Liver (tissue), 8 donors: ENCODE measurements at regions not wholly inside any gene's neighbourhood (a gene's known extent, or its start where the extent isn't known, plus 50 kb on each side); places are given as distances from the start of the nearest gene placed in this dataset.

ENCODE experiments used
- DNase-seq: peaks from one replicate; pipeline ENCODE4 v3.0.0-alpha.2; 2017; ENCODE audit warnings: low spot score
- H3K27ac ChIP-seq, 2 donors: one replicate each; pipeline ENCODE4 v1.7.0; 2013; ENCODE audit warnings: inconsistent platforms in 2 of 2, low read length in 2 of 2, control low read depth in 1 of 2, low read depth in 1 of 2, mild to moderate bottlenecking in 1 of 2
- H3K27me3 ChIP-seq, 4 donors: one replicate each; pipeline versions ENCODE4 v1.6.1 to v1.7.0; 2013; ENCODE audit warnings: low read length in 3 of 4, inconsistent platforms in 1 of 4, mild to moderate bottlenecking in 1 of 4, moderate library complexity in 1 of 4; ENCODE audit not compliant: control insufficient read depth in 4 of 4, insufficient read depth in 4 of 4
- H3K36me3 ChIP-seq, 4 donors: one replicate each; pipeline versions ENCODE4 v1.6.1 to v1.7.0; 2013; ENCODE audit warnings: low read length in 3 of 4, mild to moderate bottlenecking in 3 of 4, low read depth in 1 of 4, moderate library complexity in 1 of 4; ENCODE audit not compliant: control insufficient read depth in 4 of 4, insufficient read depth in 3 of 4
- H3K4me1 ChIP-seq, 4 donors: one replicate each; pipeline versions ENCODE4 v1.6.1 to v1.7.0; 2013; ENCODE audit warnings: low read length in 3 of 4, mild to moderate bottlenecking in 3 of 4, moderate library complexity in 1 of 4; ENCODE audit not compliant: control insufficient read depth in 4 of 4, insufficient read depth in 4 of 4
- H3K4me3 ChIP-seq, 3 donors: one replicate each; pipeline versions ENCODE4 v1.6.1 to v1.7.0; 2013; ENCODE audit warnings: low read length in 3 of 3, control low read depth in 1 of 3, low read depth in 1 of 3, mild to moderate bottlenecking in 1 of 3
- H3K9ac ChIP-seq, 2 donors: one replicate each; pipeline ENCODE4 v1.7.0; 2013; ENCODE audit warnings: low read length in 2 of 2, mild to moderate bottlenecking in 2 of 2, moderate library complexity in 2 of 2, control low read depth in 1 of 2, low read depth in 1 of 2
- H3K9me3 ChIP-seq, 4 donors: one replicate each; pipeline versions ENCODE4 v1.6.1 to v1.7.0; 2013; ENCODE audit warnings: low read length in 3 of 4; ENCODE audit not compliant: control insufficient read depth in 4 of 4
- EGR1 ChIP-seq, 2 donors: IDR thresholded peaks; 2 replicates each; pipeline ENCODE4 v1.6.1; 2016 to 2018; ENCODE audit warnings: antibody characterized with exemption in 2 of 2, low read depth in 2 of 2
- FOXA1 ChIP-seq: IDR thresholded peaks from 2 replicates; pipeline ENCODE4 v1.6.1; 2016; ENCODE audit warnings: antibody characterized with exemption
- FOXA2 ChIP-seq: IDR thresholded peaks from 2 replicates; pipeline ENCODE4 v1.6.1; 2016; ENCODE audit warnings: antibody characterized with exemption
- GABPA ChIP-seq, 2 donors: IDR thresholded peaks in 1 of 2; conservative IDR thresholded peaks in 1 of 2; 2 replicates each; pipeline ENCODE4 v1.6.1; 2016; ENCODE audit warnings: antibody characterized with exemption in 2 of 2, mild to moderate bottlenecking in 1 of 2, moderate library complexity in 1 of 2
- HNF4A ChIP-seq, 2 donors: conservative IDR thresholded peaks; 2 replicates each; pipeline ENCODE4 v1.6.1; 2016; ENCODE audit warnings: antibody characterized with exemption in 2 of 2, mild to moderate bottlenecking in 2 of 2
- HNF4G ChIP-seq: IDR thresholded peaks from 2 replicates; pipeline ENCODE4 v1.6.1; 2016; ENCODE audit warnings: antibody characterized with exemption
- JUND ChIP-seq, 2 donors: IDR thresholded peaks; 2 replicates each; pipeline ENCODE4 v1.6.1; 2016; ENCODE audit warnings: antibody characterized with exemption in 2 of 2
- NR2F2 ChIP-seq: IDR thresholded peaks from 2 replicates; pipeline ENCODE4 v1.6.1; 2016; ENCODE audit warnings: antibody characterized with exemption
- RAD21 ChIP-seq, 2 donors: IDR thresholded peaks; 2 replicates each; pipeline ENCODE4 v1.6.1; 2016; ENCODE audit warnings: antibody characterized with exemption in 2 of 2, mild to moderate bottlenecking in 2 of 2
- RXRA ChIP-seq, 2 donors: IDR thresholded peaks; 2 replicates each; pipeline ENCODE4 v1.6.1; 2017 to 2018; ENCODE audit warnings: antibody characterized with exemption in 2 of 2, mild to moderate bottlenecking in 1 of 2
- SP1 ChIP-seq: IDR thresholded peaks from 2 replicates; pipeline ENCODE4 v1.6.1; 2018; ENCODE audit warnings: antibody characterized with exemption, mild to moderate bottlenecking
- TAF1 ChIP-seq: conservative IDR thresholded peaks from 2 replicates; pipeline ENCODE4 v1.6.1; 2016; ENCODE audit warnings: antibody characterized with exemption, mild to moderate bottlenecking
- YY1 ChIP-seq: IDR thresholded peaks from 2 replicates; pipeline ENCODE4 v1.6.1; 2016; ENCODE audit warnings: antibody characterized with exemption, mild to moderate bottlenecking
- WGBS: extraction: QIAGEN DNeasy Blood & Tissue Kit; methylation state at CpG from one replicate; pipeline ENCODE4 v1.1.7; 2013; 5-methylcytosine and 5-hydroxymethylcytosine counted together
- TF ChIP-seq, protein P1 (sequence below): fragments of 150-350 bp; IDR thresholded peaks from 2 replicates; pipeline ENCODE4 v1.5.1; 2017; ENCODE audit warnings: improper control_type of control experiment, low read depth, low read length; ENCODE audit not compliant: missing input control
- TF ChIP-seq, protein P2 (sequence below): IDR thresholded peaks from 2 replicates; pipeline ENCODE4 v1.6.1; 2016; ENCODE audit warnings: antibody characterized with exemption
- TF ChIP-seq, protein P3 (sequence below): IDR thresholded peaks from 2 replicates; pipeline ENCODE4 v1.6.1; 2016; ENCODE audit warnings: antibody characterized with exemption
- TF ChIP-seq, protein P4 (sequence below): IDR thresholded peaks from 2 replicates; pipeline ENCODE4 v1.6.1; 2016; ENCODE audit warnings: antibody characterized with exemption
- TF ChIP-seq, protein P5 (sequence below): IDR thresholded peaks from 2 replicates; pipeline ENCODE4 v1.6.1; 2016; ENCODE audit warnings: antibody characterized with exemption, mild to moderate bottlenecking
- donor health status: healthy.
- donor health status: healthy.
- donor health status: healthy.
- donor health status: healthy.
- donor health status: healthy.

DNA sequence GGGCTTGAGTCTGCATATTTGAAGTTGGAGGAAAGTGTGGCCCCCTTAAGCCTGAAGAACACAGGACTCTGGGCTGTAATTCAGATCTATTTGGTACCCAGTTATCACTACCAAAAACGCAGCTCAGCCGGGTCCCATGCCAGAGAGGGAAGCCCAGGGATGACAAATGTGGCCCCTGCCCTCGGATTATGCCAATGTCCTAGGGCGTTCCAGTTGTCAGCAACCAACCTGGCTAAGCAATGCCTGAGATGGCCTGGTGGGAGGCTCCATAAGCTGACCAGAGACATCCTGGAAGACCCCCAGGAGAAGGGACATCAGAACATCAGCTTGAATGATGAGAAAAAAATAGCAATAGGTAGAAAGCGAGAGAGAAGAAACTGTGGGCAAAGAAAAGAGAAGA, 79.6 kb upstream of the UQCRFS1 start:
- Histone ChIP-seq H3K27me3 (peaks cover 0 to 2% (median 0%) of the 10 kb centered on the region in 4 donors), H3K9ac (no peak overlapping the region), H3K9me3 (no peaks in the 10 kb centered on the region), H3K27ac (no peak overlapping the region), H3K4me1 (no peaks in the 10 kb centered on the region), H3K4me3 (no peak overlapping the region), H3K36me3 (no peaks in the 10 kb centered on the region)
- TF ChIP-seq TAF1 (no peak), FOXA1 (no peak), RAD21 (IDR thresholded peaks at IDR 0.05) (no peak), JUND (IDR thresholded peaks at IDR 0.05) (no peak), GABPA (IDR thresholded peaks at IDR 0.05 in 1 of 2, conservative IDR thresholded peaks at IDR 0.05 in 1 of 2) (no peak), EGR1 (IDR thresholded peaks at IDR 0.05; ENCODE audit: low read depth in 2 of 2) (no peak), RXRA (IDR thresholded peaks at IDR 0.05) (no peak), FOXA2 (no peak), HNF4G (no peak), NR2F2 (no peak), SP1 (no peak), YY1 (no peak), HNF4A (conservative IDR thresholded peaks at IDR 0.05) (no peak)
- TF ChIP-seq, protein P1, sequence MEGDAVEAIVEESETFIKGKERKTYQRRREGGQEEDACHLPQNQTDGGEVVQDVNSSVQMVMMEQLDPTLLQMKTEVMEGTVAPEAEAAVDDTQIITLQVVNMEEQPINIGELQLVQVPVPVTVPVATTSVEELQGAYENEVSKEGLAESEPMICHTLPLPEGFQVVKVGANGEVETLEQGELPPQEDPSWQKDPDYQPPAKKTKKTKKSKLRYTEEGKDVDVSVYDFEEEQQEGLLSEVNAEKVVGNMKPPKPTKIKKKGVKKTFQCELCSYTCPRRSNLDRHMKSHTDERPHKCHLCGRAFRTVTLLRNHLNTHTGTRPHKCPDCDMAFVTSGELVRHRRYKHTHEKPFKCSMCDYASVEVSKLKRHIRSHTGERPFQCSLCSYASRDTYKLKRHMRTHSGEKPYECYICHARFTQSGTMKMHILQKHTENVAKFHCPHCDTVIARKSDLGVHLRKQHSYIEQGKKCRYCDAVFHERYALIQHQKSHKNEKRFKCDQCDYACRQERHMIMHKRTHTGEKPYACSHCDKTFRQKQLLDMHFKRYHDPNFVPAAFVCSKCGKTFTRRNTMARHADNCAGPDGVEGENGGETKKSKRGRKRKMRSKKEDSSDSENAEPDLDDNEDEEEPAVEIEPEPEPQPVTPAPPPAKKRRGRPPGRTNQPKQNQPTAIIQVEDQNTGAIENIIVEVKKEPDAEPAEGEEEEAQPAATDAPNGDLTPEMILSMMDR, result no peak
- TF ChIP-seq, protein P2, sequence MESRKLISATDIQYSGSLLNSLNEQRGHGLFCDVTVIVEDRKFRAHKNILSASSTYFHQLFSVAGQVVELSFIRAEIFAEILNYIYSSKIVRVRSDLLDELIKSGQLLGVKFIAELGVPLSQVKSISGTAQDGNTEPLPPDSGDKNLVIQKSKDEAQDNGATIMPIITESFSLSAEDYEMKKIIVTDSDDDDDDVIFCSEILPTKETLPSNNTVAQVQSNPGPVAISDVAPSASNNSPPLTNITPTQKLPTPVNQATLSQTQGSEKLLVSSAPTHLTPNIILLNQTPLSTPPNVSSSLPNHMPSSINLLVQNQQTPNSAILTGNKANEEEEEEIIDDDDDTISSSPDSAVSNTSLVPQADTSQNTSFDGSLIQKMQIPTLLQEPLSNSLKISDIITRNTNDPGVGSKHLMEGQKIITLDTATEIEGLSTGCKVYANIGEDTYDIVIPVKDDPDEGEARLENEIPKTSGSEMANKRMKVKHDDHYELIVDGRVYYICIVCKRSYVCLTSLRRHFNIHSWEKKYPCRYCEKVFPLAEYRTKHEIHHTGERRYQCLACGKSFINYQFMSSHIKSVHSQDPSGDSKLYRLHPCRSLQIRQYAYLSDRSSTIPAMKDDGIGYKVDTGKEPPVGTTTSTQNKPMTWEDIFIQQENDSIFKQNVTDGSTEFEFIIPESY, result no peak
- TF ChIP-seq, protein P3, sequence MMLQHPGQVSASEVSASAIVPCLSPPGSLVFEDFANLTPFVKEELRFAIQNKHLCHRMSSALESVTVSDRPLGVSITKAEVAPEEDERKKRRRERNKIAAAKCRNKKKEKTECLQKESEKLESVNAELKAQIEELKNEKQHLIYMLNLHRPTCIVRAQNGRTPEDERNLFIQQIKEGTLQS, result no peak
- TF ChIP-seq, protein P4, sequence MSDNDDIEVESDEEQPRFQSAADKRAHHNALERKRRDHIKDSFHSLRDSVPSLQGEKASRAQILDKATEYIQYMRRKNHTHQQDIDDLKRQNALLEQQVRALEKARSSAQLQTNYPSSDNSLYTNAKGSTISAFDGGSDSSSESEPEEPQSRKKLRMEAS, result no peak
- TF ChIP-seq, protein P5, sequence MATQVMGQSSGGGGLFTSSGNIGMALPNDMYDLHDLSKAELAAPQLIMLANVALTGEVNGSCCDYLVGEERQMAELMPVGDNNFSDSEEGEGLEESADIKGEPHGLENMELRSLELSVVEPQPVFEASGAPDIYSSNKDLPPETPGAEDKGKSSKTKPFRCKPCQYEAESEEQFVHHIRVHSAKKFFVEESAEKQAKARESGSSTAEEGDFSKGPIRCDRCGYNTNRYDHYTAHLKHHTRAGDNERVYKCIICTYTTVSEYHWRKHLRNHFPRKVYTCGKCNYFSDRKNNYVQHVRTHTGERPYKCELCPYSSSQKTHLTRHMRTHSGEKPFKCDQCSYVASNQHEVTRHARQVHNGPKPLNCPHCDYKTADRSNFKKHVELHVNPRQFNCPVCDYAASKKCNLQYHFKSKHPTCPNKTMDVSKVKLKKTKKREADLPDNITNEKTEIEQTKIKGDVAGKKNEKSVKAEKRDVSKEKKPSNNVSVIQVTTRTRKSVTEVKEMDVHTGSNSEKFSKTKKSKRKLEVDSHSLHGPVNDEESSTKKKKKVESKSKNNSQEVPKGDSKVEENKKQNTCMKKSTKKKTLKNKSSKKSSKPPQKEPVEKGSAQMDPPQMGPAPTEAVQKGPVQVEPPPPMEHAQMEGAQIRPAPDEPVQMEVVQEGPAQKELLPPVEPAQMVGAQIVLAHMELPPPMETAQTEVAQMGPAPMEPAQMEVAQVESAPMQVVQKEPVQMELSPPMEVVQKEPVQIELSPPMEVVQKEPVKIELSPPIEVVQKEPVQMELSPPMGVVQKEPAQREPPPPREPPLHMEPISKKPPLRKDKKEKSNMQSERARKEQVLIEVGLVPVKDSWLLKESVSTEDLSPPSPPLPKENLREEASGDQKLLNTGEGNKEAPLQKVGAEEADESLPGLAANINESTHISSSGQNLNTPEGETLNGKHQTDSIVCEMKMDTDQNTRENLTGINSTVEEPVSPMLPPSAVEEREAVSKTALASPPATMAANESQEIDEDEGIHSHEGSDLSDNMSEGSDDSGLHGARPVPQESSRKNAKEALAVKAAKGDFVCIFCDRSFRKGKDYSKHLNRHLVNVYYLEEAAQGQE, result no peak
- 68% methylated on average over 5 of the region's 5 CpGs for WGBS
- no peak for DNase-seq
